Glomerular endothelial cell (primary cell): ENCODE measurements at regions not wholly inside any gene's neighbourhood (a gene's known extent, or its start where the extent isn't known, plus 50 kb on each side); places are given as distances from the start of the nearest gene placed in this dataset.
"Not testable (repeated sequence)": the region's sequence is repeated elsewhere in the genome, so short reads cannot be mapped to it uniquely, and the experiment has no call there.

Source experiments
- DNase-seq: peaks from one replicate; pipeline ENCODE4 v3.0.0-alpha.2; 2011; ENCODE audit warnings: low read depth, low spot score; ENCODE audit errors: extremely low read depth

- no peak for DNase-seq
Measured at GRCh38 chr4:177229331-177229730, 80.3 kb upstream of the NEIL3 start.

- no peak for DNase-seq
Measured at GRCh38 chr4:177232473-177232872, 77.2 kb upstream of the NEIL3 start.

GRCh38 chr4:177235026-177235425 lies 74.6 kb upstream of the NEIL3 start:
- no peak for DNase-seq

- no peak for DNase-seq
Measured at GRCh38 chr4:177236886-177237285, 72.8 kb upstream of the NEIL3 start.

DNA sequence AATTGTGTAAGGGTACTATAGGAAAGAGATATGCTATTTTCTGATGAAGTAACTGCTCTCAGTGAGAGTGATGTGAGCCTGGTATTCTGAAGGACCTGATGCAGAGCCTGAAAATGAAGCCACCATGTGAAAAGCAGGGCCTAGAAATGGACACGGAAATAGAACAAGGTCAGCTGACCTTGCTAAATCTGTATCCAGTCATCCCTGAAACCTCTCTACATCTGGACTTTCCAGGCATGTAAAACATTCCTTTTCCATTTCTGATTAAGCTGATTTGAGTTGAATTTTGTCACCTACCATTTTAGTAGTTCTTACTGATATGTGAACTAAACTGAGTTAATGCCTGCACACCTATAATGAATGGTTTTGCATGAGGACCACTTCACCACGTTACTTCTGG lies 72.4 kb upstream of the NEIL3 start:
- no peak for DNase-seq

DNA sequence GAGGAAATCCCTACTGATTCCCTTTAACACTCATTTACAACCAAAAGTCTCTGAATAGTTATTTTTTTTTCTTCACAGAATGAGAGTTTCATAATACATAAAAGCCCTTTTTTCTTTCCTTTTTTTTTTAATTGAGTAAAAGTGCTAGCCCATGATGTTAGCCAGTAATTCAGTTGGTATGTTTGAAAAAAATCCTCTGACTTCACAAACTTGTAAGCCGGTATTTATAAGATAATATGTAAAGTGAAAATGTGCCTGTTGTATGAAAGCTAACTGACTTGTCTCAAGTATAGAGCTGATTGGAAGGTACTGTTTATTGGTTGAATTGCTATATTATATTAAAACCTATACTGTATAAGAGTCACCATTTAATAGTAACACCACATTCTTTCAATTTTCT lies 70.2 kb upstream of the NEIL3 start:
- no peak for DNase-seq

GRCh38 chr4:177239878-177240277 lies 69.8 kb upstream of the NEIL3 start:
- no peak for DNase-seq

- DNase-seq: no peak
Measured at GRCh38 chr4:177242651-177243286, 66.9 kb upstream of the NEIL3 start.

- DNase-seq: no peak
Measured at GRCh38 chr4:177246641-177247584, 62.8 kb upstream of the NEIL3 start.

GRCh38 chr4:177250056-177250696 lies 59.5 kb upstream of the NEIL3 start:
- no peak for DNase-seq

DNA sequence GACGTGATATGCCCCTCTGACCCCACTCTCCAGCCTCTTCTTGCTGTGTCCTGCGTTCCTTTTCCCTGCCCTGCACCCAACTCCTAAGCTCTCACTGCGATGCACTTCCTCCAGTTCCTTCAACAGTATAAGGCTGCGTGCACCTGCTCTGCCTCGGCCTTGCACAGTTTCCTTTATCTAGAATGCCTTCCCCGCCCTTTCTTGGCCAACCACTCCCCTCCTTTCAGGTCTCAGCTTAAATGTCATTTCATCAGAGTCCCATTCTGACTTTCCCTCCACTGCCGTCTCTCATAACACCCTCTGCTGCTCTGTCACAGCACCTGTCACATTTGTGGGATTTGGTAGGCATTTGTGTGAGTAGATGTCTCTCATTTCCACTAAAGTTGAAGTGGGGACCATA lies 58.4 kb upstream of the NEIL3 start:
- no peak for DNase-seq

DNA sequence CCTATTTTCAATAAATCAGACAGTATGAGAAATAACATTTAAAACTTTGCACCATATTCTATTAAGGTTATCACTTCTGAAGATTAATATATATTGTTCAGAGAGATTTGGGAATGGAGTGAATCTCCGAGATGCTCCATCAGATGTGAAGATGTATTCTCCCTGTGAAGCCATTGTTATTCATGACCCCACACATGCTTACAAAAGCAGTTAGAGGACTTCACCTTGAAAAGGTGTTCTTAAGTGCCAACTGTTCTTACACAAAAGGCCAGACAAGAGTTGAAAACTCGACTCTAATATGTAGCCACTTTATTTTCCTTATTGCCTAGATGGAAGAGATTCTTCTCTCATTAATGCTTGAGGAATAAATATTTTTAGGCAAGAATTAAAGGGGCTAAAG lies 54.3 kb upstream of the NEIL3 start:
- DNase-seq: no peak

DNA sequence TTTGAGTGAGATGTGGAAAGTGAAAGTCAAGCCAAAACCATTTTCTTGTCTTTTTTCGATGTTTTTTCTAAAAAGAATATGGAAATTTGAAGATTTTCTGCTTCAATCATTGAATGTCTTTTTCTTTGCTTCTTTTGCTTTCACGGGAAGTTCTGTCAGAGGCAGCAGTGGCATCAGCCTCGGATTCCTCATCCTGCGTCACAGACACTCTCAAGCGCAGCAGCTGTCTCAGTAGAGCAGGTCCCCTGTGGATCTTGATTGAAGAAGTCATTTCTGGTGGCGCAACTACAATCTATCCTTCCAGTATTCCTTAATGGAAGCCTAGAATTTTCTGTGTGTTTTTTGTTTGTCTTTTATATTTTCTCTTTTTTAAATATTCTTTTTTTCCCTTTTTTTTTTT lies 52.7 kb upstream of the NEIL3 start:
- DNase-seq: no peak

DNA sequence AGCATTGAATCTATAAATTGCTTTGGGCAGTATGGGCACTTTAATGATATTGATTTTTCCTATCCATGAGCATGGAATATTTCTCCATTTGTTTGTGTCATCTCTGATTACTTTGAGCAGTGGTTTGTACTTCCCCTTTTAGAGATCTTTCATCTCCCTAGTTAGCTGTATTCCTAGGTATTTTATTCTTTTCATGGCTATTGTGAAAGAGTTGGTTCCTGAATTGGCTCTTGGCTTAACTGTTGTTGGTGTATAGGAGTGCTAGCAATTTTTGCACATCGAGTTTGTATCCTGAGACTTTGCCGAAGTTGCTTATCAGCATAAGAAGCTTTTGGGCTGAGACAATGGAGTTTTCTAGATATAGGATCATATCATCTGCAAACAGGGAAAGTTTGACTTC lies 50.2 kb upstream of the NEIL3 start:
- DNase-seq: not testable (repeated sequence)
